ENCODE measurements at regions not wholly inside any gene's neighbourhood (a gene's known extent, or its start where the extent isn't known, plus 50 kb on each side); places are given as distances from the start of the nearest gene placed in this dataset.
A peak's percentile ranks its signal among the peaks of the same experiment; 100 is the strongest.

GRCh38 chr2:146661473-146662096 is 1183.2 kb upstream of the ACVR2A start:
- TF ChIP-seq EZH2 (IDR thresholded peaks at IDR 0.05; ENCODE audit: low read depth, unreplicated experiment) (no peak), POLR2AphosphoS5 (IDR thresholded peaks at IDR 0.05; ENCODE audit: low read depth) (no peak), EZH2phosphoT487 (IDR thresholded peaks at IDR 0.05; ENCODE audit: unreplicated experiment) (no peak), ZNF114 (CRISPR knock-in tag; IDR thresholded peaks at IDR 0.05) (no peak), STAT1 (IDR thresholded peaks at IDR 0.05; ENCODE audit: unreplicated experiment) (no peak), CREB1 (CRISPR knock-in tag; IDR thresholded peaks at IDR 0.05; ENCODE audit: low read depth) (no peak)
- TF ChIP-seq, protein P1, sequence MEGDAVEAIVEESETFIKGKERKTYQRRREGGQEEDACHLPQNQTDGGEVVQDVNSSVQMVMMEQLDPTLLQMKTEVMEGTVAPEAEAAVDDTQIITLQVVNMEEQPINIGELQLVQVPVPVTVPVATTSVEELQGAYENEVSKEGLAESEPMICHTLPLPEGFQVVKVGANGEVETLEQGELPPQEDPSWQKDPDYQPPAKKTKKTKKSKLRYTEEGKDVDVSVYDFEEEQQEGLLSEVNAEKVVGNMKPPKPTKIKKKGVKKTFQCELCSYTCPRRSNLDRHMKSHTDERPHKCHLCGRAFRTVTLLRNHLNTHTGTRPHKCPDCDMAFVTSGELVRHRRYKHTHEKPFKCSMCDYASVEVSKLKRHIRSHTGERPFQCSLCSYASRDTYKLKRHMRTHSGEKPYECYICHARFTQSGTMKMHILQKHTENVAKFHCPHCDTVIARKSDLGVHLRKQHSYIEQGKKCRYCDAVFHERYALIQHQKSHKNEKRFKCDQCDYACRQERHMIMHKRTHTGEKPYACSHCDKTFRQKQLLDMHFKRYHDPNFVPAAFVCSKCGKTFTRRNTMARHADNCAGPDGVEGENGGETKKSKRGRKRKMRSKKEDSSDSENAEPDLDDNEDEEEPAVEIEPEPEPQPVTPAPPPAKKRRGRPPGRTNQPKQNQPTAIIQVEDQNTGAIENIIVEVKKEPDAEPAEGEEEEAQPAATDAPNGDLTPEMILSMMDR (conservative IDR thresholded peaks at IDR 0.05; ENCODE audit: low read depth in 2 of 2) = peak; percentile 69 to 95
- TF ChIP-seq, protein P2, sequence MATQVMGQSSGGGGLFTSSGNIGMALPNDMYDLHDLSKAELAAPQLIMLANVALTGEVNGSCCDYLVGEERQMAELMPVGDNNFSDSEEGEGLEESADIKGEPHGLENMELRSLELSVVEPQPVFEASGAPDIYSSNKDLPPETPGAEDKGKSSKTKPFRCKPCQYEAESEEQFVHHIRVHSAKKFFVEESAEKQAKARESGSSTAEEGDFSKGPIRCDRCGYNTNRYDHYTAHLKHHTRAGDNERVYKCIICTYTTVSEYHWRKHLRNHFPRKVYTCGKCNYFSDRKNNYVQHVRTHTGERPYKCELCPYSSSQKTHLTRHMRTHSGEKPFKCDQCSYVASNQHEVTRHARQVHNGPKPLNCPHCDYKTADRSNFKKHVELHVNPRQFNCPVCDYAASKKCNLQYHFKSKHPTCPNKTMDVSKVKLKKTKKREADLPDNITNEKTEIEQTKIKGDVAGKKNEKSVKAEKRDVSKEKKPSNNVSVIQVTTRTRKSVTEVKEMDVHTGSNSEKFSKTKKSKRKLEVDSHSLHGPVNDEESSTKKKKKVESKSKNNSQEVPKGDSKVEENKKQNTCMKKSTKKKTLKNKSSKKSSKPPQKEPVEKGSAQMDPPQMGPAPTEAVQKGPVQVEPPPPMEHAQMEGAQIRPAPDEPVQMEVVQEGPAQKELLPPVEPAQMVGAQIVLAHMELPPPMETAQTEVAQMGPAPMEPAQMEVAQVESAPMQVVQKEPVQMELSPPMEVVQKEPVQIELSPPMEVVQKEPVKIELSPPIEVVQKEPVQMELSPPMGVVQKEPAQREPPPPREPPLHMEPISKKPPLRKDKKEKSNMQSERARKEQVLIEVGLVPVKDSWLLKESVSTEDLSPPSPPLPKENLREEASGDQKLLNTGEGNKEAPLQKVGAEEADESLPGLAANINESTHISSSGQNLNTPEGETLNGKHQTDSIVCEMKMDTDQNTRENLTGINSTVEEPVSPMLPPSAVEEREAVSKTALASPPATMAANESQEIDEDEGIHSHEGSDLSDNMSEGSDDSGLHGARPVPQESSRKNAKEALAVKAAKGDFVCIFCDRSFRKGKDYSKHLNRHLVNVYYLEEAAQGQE (IDR thresholded peaks at IDR 0.05; ENCODE audit: unreplicated experiment) = no peak
- TF ChIP-seq, protein P3, sequence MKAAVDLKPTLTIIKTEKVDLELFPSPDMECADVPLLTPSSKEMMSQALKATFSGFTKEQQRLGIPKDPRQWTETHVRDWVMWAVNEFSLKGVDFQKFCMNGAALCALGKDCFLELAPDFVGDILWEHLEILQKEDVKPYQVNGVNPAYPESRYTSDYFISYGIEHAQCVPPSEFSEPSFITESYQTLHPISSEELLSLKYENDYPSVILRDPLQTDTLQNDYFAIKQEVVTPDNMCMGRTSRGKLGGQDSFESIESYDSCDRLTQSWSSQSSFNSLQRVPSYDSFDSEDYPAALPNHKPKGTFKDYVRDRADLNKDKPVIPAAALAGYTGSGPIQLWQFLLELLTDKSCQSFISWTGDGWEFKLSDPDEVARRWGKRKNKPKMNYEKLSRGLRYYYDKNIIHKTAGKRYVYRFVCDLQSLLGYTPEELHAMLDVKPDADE (IDR thresholded peaks at IDR 0.05) = no peak

Measured in GM23338 (cell line).